GM19324 (cell line): ENCODE measurements at regions not wholly inside any gene's neighbourhood (a gene's known extent, or its start where the extent isn't known, plus 50 kb on each side); places are given as distances from the start of the nearest gene placed in this dataset.

Experiments used
- ATAC-seq: cut with Tn5 transposase; IDR thresholded peaks from one replicate; pipeline ENCODE4 v1.9.1; 2021; ENCODE audit warnings: mild to moderate bottlenecking, moderate library complexity; ENCODE audit not compliant: unreplicated experiment, low FRiP score

GRCh38 chr11:116698080-116698479 is 74.7 kb downstream of the BUD13 start:
- no peak for ATAC-seq

DNA sequence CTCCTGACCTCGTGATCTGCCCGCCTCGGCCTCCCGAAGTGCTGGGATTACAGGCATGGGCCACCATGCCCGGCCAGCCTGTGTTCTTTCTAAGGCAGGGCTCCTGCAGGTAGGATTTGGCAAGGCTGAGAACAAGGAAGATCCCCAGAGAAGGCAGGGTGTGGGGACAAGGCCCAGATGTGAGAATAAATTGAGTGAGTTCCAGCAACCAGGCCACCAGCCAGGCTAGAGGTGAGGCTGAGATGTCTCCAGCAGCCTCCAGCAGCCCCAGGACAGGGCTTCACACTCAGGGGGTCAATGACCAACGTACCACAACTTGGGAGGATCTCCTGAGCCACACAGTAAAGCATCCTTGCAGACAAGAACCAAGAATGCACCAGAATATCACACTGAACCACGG is 75.1 kb downstream of the BUD13 start:
- no peak for ATAC-seq

DNA sequence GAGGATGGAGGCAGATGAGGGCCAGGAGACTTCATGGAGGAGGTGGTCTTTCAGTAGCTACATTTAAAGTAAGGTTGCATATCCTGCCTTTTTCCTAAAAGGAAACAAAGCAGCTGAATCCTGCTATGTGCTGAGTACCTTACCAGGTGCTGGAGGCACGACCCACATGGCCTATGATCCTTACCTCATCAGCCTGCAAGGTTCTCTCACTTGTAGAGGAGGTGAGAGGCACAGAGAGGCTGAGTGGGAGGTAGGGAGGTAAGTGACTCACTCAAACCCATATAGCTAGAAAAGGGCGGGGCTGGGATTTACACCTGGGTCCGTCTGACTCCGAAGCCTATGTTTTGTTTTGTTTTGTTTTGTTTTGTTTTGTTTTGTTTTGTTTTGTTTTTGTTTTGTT is 75.8 kb downstream of the BUD13 start:
- ATAC-seq: no peak

- ATAC-seq: no peak
Observed at GRCh38 chr11:116696381-116696941, 76.3 kb downstream of the BUD13 start.

GRCh38 chr11:116695657-116696254 is 77.0 kb downstream of the BUD13 start:
- ATAC-seq: no peak

- no peak for ATAC-seq
Observed at GRCh38 chr11:116694815-116695590, 77.8 kb downstream of the BUD13 start.

DNA sequence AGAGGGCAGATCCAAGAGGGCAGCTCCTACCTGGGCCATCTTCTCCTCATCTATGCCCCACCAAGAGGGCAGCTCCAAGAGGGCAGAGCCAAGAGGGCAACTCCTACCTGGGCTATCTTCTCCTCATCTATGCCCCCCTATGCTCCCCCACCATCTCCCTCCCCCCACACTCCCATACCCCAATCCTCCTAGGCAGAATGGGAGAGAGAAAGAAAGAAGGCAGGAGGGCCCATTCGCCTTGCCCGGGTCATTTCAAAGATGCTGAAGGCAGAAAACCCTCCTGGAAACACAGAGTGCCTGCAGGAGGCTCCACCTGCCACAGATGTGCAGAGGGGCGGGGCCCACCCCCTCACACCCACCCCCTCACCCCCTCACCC is 78.5 kb downstream of the BUD13 start:
- ATAC-seq: no peak

DNA sequence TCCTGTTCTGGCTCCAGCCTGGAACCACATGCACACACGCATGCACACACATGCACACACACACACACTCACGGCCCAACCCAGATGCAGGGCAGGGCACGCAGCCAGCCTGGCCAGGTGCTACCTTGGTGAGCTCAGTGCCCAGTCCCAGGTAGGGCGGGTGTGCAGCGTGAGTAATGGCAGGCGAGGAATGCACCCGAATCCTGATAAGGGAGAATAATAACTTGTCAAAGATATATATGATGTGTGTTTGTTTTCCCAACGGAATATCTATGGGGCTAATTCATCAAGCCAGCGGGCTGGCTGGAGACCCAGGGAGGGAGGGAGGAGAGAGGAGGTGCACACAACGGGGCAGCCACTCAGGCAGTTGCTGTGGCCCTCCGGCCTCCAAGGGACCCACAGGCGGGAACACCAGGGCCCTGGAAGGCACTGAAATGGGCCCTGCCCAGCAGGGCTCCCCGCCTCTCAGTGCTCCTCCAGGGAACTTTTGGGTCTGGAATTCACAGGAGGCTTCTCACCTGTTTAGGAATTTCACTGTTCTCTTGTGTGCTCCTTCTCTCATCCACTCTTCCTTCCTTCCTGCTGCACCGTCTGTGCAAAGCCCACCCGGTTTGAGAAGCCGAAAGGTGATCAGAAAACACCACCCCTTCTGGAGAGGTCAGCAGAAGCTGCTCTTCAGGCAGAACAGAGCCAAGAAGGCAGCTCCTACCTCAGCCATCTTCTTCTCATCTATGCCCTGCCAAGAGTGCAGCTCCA is 79.0 kb downstream of the BUD13 start:
- no peak for ATAC-seq

- no peak for ATAC-seq
Observed at GRCh38 chr11:116693102-116693570, 79.7 kb downstream of the BUD13 start.

GRCh38 chr11:116692318-116693101 is 80.3 kb downstream of the BUD13 start:
- no peak for ATAC-seq

GRCh38 chr11:116691771-116692177 is 81.0 kb downstream of the BUD13 start:
- no peak for ATAC-seq

- no peak for ATAC-seq
Observed at GRCh38 chr11:116690611-116691010, 82.2 kb downstream of the BUD13 start.

- ATAC-seq: no peak
Observed at GRCh38 chr11:116689413-116690127, 83.2 kb downstream of the BUD13 start.

DNA sequence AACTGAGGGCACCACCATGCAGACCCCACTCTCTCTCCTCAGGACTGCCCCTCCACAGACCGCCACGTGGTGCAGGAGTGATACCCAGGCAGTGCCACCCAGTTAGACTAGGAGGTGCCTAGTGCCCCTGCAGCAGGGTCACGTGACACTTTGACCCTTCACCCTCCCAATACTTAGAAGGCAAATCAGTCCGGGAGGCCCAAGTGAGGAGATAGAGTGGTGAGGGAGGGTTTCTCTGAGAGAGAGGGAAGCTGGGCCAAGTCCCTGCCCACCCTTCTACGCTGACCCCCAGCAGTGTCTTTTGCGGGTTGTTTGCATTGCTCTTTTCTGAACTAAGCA is 84.6 kb downstream of the BUD13 start:
- ATAC-seq: no peak

- no peak for ATAC-seq
Observed at GRCh38 chr11:116687458-116688201, 85.2 kb downstream of the BUD13 start.

GRCh38 chr11:116686866-116687265 is 85.9 kb downstream of the BUD13 start:
- ATAC-seq: no peak

- no peak for ATAC-seq
Observed at GRCh38 chr11:116683982-116684381, 88.8 kb downstream of the BUD13 start.

- ATAC-seq: no peak
Observed at GRCh38 chr11:116680349-116681125, 92.2 kb downstream of the BUD13 start.
